Activated CD4-positive, alpha-beta T cell treated with anti-CD3 and anti-CD28 coated beads, Interleukin-2, amount 50 U/mL, for 4 hours (primary cell): ENCODE measurements at regions not wholly inside any gene's neighbourhood (a gene's known extent, or its start where the extent isn't known, plus 50 kb on each side); places are given as distances from the start of the nearest gene placed in this dataset.

Experiments
- DNase-seq, 2 experiments: peaks; one replicate each; pipeline ENCODE4 v3.0.0-alpha.2; 2020

DNA sequence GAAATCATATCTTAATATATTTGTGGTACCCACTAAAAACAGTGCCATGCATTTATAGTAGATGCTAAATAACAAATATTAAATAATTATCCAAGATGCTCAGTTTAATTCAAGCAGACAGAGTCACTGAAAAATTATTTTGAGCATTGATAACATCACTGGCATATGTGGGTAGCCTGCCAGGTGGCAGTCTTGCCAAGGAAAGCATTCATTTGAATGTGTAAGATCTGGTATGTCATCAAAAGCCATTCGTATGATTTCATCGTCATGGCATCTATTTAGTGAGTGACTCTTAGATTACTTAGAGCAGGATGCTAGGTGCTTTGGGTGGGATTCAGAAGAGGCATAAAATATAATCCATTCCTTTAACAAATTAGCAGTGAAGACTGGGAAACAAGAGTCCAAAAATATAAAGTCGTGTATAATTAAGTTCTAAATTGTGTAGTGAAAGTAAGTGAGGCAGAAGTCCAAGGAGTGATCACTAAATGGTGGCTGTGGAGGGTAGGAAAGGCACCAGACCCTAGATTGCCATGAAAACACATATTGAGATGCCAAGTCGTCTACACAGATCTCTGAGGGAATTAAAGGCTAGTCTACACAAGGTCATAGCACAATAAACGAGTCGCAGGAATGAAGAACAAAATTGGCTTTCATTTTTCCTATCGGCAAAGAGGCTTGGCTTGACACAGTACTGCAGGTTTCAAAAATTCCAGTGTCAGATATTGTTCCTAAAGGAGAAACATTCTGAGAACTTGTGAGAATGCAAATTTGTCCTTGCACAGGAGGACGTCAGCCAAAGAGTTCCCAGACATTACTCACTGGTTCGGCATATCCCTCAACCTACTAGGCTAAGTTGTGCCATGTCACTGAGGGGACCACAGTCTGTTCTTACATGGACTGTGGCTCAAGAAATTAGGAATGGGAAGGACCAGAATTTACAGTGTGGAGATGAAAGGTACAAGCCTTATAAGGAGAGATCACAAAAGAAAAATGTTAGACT lies 130.8 kb downstream of the LYPLAL1 start:
- DNase-seq = no peak

DNA sequence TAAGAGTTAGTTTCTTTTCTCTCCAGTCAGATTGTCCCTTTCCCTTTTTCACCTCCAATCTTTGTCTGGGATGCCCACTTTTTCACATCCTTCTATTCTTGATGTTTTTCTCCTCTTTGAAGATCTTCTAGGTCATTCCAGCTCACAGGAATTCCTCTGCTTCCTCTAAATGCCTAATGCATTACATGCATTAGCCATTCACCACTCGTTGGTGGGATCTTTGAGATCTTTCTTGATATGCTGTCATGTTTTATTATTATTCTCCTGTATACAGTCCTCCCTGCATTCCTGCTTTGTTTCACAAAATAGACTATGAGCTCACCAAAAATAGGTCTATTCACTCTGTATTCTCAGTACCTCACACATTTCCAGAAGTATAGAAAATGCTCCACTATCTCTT lies 129.0 kb downstream of the LYPLAL1 start:
- DNase-seq = no peak

GRCh38 chr1:219299420-219299819 lies 125.7 kb downstream of the LYPLAL1 start:
- DNase-seq = no peak

DNA sequence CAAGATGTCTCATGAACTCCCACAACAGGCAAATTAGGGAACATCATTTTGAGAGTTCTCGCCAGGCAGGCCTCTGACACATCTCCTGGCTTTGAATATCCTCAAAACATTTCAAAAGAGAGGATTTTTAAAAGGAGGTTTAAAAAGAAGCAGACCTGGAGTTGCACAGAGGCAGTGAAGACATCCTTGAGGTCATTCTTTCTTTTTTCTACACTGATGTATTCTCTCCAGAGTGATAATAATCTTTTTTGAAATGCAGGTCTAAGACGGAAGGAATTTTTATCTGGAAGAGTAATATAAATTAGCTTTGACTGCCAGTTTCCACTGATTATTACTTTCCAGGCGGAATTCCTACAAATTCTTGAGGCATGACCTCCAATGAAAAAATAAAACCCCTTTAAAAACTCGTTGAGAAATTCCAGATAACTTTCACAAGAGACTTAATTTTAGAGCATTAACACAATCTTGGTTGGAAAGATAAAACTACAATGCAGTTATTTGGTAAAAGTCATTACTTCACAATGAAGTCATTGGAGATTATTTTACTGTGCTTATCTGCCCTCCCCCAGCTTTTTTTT lies 125.0 kb downstream of the LYPLAL1 start:
- no peak for DNase-seq

DNA sequence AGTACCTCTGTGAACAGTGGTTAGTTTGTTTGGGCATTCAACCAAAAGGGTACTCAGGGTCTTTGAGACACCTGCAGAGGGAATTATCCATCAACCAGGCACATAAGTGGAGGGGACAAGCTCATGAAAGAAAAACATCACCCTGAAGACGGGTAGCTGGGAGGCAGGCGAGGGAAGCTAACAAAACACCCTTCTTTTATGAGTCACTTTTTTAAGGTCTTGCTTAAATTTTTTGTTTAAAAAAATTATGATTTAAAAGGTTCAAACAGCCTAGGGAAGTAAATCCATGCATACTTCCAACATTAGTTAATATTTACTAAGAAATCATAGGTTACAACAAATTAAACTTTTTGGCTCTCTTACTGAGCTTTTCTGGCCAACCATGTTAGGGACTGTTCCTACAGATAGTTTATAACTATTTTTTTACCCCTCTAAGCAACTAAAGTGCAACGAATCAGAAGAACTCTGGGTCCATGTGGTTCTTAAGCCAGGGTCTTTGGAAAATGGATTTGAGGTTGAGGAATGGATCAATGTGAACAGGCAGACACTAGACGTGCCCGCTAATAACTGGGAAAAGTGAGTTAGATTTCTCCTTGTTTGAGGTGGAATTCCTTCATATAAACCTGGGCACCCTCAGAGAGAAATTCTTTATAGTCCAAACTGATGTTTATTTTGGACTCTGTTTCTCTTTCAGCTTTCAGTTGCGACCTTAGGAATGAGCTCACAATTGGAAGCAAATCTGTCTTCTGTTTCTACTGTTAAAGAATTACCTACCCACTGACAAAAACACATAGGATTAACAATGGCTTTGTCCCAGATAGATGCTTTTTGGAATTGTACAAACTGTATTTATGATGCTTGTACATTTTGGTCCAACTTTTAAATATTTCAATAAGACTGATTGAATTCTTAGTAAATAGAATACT lies 123.0 kb downstream of the LYPLAL1 start:
- DNase-seq = no peak

DNA sequence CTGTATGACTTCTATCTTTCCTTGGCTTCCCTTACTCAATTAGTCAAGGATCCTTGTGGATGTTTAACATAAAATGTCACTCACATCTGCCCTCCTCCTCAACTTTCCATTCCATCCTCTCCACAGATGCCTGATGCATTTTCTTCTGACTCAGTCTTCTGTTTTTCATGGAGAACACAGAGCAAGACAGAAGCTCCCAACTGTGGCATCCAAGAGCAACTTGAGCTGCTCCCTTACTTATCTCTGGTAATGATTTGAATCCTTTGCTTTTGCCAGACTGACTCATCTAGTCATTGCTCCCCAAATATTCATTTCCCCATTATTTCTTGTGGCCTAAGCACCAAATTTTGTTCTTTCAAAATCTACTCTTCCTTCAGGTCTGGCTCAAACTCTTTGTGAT lies 120.6 kb downstream of the LYPLAL1 start:
- DNase-seq = no peak

DNA sequence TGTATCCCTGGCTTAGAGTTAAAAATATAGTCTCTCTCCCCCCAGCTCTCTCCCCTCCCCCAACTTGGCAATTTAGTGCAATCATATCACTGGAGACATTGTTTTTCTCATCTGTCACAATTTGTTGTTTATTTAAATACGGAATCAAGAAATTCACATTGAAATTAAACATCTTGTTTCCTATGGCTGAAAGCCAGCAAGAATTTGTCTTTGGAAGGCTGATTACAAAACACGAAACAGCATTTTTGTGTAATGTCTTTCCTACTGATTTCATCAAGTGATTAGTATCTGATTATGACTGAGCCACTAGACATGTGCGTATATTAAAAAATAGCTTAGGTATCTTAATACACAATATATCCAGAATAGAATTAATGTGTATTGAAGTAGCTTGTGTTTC lies 119.7 kb downstream of the LYPLAL1 start:
- DNase-seq = no peak

DNA sequence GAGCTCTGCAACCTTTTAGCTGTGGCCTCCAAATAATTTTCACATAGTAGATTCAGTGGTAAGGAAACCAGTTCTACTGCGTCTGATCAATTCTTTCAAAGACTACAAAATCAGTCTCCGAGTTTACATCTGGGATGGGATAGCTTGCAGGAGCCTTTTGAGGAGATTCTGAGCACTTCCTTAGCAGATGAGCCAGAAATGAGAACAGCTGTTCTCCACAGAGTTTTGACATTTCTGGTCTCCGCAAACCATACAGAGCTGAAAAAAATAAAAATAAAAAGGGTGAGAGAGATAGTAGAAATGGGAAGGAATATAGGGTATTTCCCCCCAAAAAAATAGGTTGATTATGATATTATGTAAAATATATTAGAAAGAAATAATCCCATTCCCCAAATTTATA lies 119.3 kb downstream of the LYPLAL1 start:
- DNase-seq = no peak

- DNase-seq = no peak
Observed at GRCh38 chr1:219292341-219292740, 118.7 kb downstream of the LYPLAL1 start.

DNA sequence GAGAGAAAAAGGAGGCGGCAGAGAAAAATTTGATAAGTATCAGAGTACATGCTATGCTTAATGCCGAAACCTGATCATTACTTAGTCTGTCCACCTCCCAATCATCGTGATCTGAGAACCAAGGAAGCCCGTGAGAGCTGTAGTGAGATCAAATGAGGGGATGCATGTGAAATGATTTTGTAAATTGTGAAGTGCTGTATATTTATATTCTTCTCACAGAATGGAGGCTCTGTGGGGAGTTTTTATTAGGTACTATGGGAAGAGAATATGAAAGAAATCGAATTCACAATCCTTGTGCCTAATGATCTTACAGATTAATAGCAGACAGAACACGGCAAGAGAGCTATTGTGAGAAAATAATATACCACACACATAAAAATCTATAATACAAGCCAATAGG lies 115.5 kb downstream of the LYPLAL1 start:
- DNase-seq = no peak

- no peak for DNase-seq
Observed at GRCh38 chr1:219283541-219283940, 109.9 kb downstream of the LYPLAL1 start.

GRCh38 chr1:219281831-219282230 lies 108.2 kb downstream of the LYPLAL1 start:
- no peak for DNase-seq

GRCh38 chr1:219279017-219279770 lies 105.5 kb downstream of the LYPLAL1 start:
- no peak for DNase-seq

GRCh38 chr1:219278288-219278687 lies 104.6 kb downstream of the LYPLAL1 start:
- DNase-seq = no peak

- no peak for DNase-seq
Observed at GRCh38 chr1:219277304-219278105, 103.8 kb downstream of the LYPLAL1 start.

DNA sequence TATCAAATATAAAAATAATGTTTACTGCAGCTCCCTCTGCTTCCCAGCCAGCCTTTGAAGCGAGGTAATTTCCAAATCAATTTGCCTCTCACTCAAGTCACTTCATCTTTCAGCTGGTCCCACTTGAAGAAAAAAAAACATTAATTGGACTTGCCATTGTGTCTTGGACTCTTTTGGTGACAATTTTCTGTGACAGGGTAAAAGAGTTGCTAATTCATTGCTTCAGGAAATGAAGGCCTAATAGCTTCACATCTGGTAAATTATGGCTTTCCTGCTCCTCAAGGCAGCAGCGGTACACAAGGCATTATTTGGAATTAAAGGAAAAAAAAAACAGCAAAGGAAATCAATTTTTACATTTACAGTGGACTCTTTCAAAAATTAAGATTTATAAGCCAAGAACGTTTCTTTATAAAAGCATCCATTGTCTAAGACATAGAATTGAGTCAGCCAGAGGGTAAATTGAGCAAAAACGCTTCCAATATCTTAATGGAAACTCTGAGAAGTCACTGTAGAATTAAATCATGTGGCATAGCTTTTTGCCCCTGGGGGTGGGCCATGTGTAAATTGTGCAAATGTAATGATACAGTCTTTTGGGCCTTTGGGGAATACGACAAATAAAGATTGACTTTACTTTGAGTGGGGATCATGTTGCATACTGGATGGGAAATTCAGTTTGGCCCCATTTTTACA lies 102.5 kb downstream of the LYPLAL1 start:
- DNase-seq = no peak

- DNase-seq = no peak
Observed at GRCh38 chr1:219273088-219273686, 99.5 kb downstream of the LYPLAL1 start.

- DNase-seq = no peak
Observed at GRCh38 chr1:219271818-219272535, 98.3 kb downstream of the LYPLAL1 start.

DNA sequence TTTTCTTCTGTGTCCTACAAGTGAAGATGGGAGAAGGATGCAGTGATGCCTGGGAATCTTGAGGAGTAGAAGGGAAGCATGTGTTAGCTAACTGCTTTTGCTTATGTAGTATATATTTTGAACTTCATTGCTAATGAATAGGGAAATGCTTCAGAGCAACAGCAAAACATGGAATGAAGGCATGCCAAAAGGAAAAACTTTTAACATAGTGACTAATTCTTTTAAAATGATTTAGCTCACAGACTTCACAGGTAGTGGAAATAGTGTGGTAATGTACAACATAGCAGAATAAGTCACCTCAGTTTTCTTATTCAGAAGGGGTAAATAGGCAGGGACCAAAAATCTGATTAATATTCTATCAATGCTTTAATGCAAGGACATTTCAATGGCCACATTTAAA lies 95.5 kb downstream of the LYPLAL1 start:
- DNase-seq = no peak

GRCh38 chr1:219266524-219266923 lies 92.8 kb downstream of the LYPLAL1 start:
- no peak for DNase-seq
